PC-3 (cell line): ENCODE measurements at regions not wholly inside any gene's neighbourhood (a gene's known extent, or its start where the extent isn't known, plus 50 kb on each side); places are given as distances from the start of the nearest gene placed in this dataset.
A peak's percentile ranks its signal among the peaks of the same experiment; 100 is the strongest.

ENCODE experiments used
- ATAC-seq: fragments of 200-7000 bp; cut with Tn5 transposase; 2 replicates; pipeline ENCODE4 v1.9.1; 2020; ENCODE audit warnings: mild to moderate bottlenecking, moderate library complexity
- BruUV-seq: library from RNA; stranded (reverse); fragments of 400-500 nt; replicated peaks from 2 replicates; lab custom pipeline; 2021; lab: Mats Ljungman, UMichigan
- CTCF ChIA-PET: fragments of 300-600 bp; sonication (Branson Sonifier 250); formaldehyde crosslinking; loops from one replicate; lab custom pipeline; 2022; ENCODE audit warnings: antibody characterized with exemption; lab: Charles Lee
- POLR2A ChIA-PET: fragments of 300-600 bp; sonication (Branson Sonifier 250); formaldehyde crosslinking; loops from one replicate; lab custom pipeline; 2022; ENCODE audit warnings: antibody characterized with exemption; ENCODE audit not compliant: unreplicated experiment; lab: Charles Lee
- DNase-seq: peaks from one replicate; pipeline ENCODE4 v3.0.0-alpha.2; 2015
- H2AFZ ChIP-seq: fragments of 300-600 bp; sonication (generic); 2 replicates; pipeline ENCODE4 v1.6.0; 2016; ENCODE audit warnings: antibody characterized with exemption, low read length
- H3F3A ChIP-seq: fragments of 300-600 bp; sonication (generic); one replicate; pipeline ENCODE4 v1.6.0; 2017; ENCODE audit warnings: antibody characterized with exemption, low read length, control low read depth, mild to moderate bottlenecking; ENCODE audit not compliant: unreplicated experiment
- H3K27ac ChIP-seq: fragments of 300-600 bp; sonication (generic); 2 replicates; pipeline ENCODE4 v1.5.1; 2016; ENCODE audit warnings: mild to moderate bottlenecking, low read length
- H3K27me3 ChIP-seq: fragments of 300-600 bp; sonication (generic); 2 replicates; pipeline ENCODE4 v1.6.1; 2016; ENCODE audit warnings: low read length, mixed read lengths
- H3K36me3 ChIP-seq: fragments of 300-600 bp; sonication (generic); 2 replicates; pipeline ENCODE4 v1.6.1; 2016; ENCODE audit warnings: low read depth, mixed run types, low read length, mixed read lengths
- H3K4me1 ChIP-seq: fragments of 300-600 bp; sonication (generic); 2 replicates; pipeline ENCODE4 v1.5.1; 2016; ENCODE audit warnings: low read length; ENCODE audit not compliant: insufficient read depth
- H3K4me2 ChIP-seq: fragments of 300-600 bp; sonication (generic); 2 replicates; pipeline ENCODE4 v1.6.0; 2016; ENCODE audit warnings: low read length
- H3K4me3 ChIP-seq: fragments of 300-600 bp; sonication (generic); 2 replicates; pipeline ENCODE4 v1.5.1; 2016; ENCODE audit warnings: mild to moderate bottlenecking, low read length, mixed read lengths
- H3K79me2 ChIP-seq: fragments of 300-600 bp; sonication (generic); 2 replicates; pipeline ENCODE4 v1.6.1; 2017; ENCODE audit warnings: low read length, mixed read lengths
- H3K9ac ChIP-seq: fragments of 300-600 bp; sonication (generic); 2 replicates; pipeline ENCODE4 v1.6.0; 2016; ENCODE audit warnings: mild to moderate bottlenecking, low read length
- H3K9me2 ChIP-seq: fragments of 300-600 bp; sonication (generic); replicated peaks from 2 replicates; pipeline ENCODE4 v1.6.1; 2016; ENCODE audit warnings: mixed run types, low read length, mixed read lengths
- H3K9me3 ChIP-seq: fragments of 300-600 bp; sonication (generic); 2 replicates; pipeline ENCODE4 v1.6.1; 2016; ENCODE audit warnings: low read length, mixed read lengths
- H4K20me1 ChIP-seq: fragments of 300-600 bp; sonication (generic); 2 replicates; pipeline ENCODE4 v1.6.1; 2016; ENCODE audit warnings: low read length, mixed read lengths
- CTCF ChIP-seq: fragments of 300-600 bp; sonication (generic); conservative IDR thresholded peaks from 2 replicates; pipeline ENCODE4 v1.5.1; 2017; ENCODE audit warnings: antibody characterized with exemption, low read depth, mild to moderate bottlenecking, low read length
- EZH2 ChIP-seq: fragments of 300-600 bp; sonication (generic); IDR thresholded peaks from one replicate; pipeline ENCODE4 v1.6.1; 2017; ENCODE audit warnings: antibody characterized with exemption, mild to moderate bottlenecking, low read length; ENCODE audit not compliant: unreplicated experiment
- EZH2phosphoT487 ChIP-seq: fragments of 300-600 bp; sonication (generic); IDR thresholded peaks from 2 replicates; pipeline ENCODE4 v1.6.1; 2018; ENCODE audit warnings: mild to moderate bottlenecking, antibody characterized with exemption, low read length, borderline replicate concordance
- intact Hi-C: fragments of 100-400 bp; cut with micrococcal nuclease; formaldehyde crosslinking; loops from 2 replicates; pipeline ENCODE4 v1.9.0; 2023

DNA sequence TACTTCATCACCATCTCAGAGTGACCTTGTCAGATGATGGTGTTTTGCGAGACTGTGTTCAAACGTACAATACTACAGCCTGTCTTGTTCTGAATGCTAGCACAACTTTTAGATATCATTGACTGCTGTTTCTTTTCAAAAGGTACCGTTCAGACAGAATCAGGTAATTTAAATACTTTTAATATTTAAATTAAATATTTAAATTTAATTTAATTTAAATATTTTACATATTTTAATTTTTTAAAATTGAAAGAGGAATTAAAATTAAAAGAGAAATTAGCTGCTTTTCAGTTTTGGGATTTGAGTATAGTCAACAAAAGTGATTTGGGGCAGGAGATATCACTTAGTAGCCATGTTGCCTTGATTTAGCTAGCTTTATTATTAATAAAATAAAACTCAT is 642.1 kb upstream of the CCDC179 start:
- Histone ChIP-seq H3K79me2 (no peaks in the 10 kb centered on the region), H3K9ac (no peak overlapping the region), H3K9me2 (no peaks in the 10 kb centered on the region), H3K4me3 (no peak overlapping the region), H3K4me2 (no peak overlapping the region), H3K27ac (no peak overlapping the region), H3K9me3 (no peaks in the 10 kb centered on the region), H2AFZ (no peak overlapping the region), H3F3A (no peaks in the 10 kb centered on the region), H3K36me3 (no peaks in the 10 kb centered on the region), H4K20me1 (no peaks in the 10 kb centered on the region), H3K27me3 (no peaks in the 10 kb centered on the region), H3K4me1 (no peaks in the 10 kb centered on the region)
- BruUV-seq, result no TSS peak
- ChIA-PET POLR2A (no interaction called here), CTCF (no interaction called here)
- no peak for DNase-seq
- intact Hi-C loops, result no loop called here
- TF ChIP-seq EZH2 (no peak), CTCF (no peak), EZH2phosphoT487 (no peak)
- no peak for ATAC-seq

- H3K9me2 ChIP-seq, result no peaks in the 10 kb centered on the region
- POLR2A ChIA-PET, result no interaction called here
- no peaks in the 10 kb centered on the region for H3F3A ChIP-seq
- no peak overlapping the region for H3K9ac ChIP-seq
- no peaks in the 10 kb centered on the region for H4K20me1 ChIP-seq
- no peak for ATAC-seq
- no peaks in the 10 kb centered on the region for H3K4me1 ChIP-seq
- H3K36me3 ChIP-seq, result no peaks in the 10 kb centered on the region
- no peaks in the 10 kb centered on the region for H3K79me2 ChIP-seq
- intact Hi-C loops, result no loop called here
- TF ChIP-seq EZH2phosphoT487, result no peak
- TF ChIP-seq CTCF, result no peak
- no peak for TF ChIP-seq EZH2
- no peak overlapping the region for H3K4me2 ChIP-seq
- no TSS peak for BruUV-seq
- H3K9me3 ChIP-seq, result no peaks in the 10 kb centered on the region
- DNase-seq, result no peak
- CTCF ChIA-PET, result no interaction called here
- H2AFZ ChIP-seq, result no peak overlapping the region
- H3K27me3 ChIP-seq, result no peaks in the 10 kb centered on the region
- no peak overlapping the region for H3K27ac ChIP-seq
- H3K4me3 ChIP-seq, result no peak overlapping the region
Measured at GRCh38 chr11:23502826-23503225, 642.6 kb upstream of the CCDC179 start.

DNA sequence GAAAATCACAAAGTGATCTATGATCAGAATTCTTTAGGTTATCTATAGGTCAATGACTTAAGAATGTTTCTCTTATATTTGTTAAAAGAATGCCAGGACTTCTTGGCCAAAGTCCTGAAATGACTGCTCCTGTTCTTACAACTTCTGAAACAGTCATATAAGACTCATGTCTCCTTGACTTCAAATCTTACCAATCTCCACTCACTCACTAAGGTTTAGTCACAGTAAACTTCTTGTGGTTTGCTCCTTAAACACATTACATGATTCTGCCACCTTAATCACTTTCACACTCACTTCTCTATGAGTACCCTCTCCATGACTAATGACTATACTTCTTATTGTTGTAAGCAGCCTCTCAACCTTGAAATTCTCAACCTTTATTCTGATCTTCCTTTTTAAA is 648.7 kb upstream of the CCDC179 start:
- Histone ChIP-seq H3K9ac (no peak overlapping the region), H3K9me2 (no peaks in the 10 kb centered on the region), H3K4me1 (peaks cover 10% of the 10 kb centered on the region), H4K20me1 (no peaks in the 10 kb centered on the region), H3K9me3 (no peaks in the 10 kb centered on the region), H3K4me3 (no peak overlapping the region), H2AFZ (no peak overlapping the region), H3K79me2 (no peaks in the 10 kb centered on the region), H3K4me2 (peak overlapping the region; percentile 17; the same call in 1 of the 2 replicates), H3K27me3 (no peaks in the 10 kb centered on the region), H3K36me3 (no peaks in the 10 kb centered on the region), H3K27ac (peak overlapping the region; percentile 26; the same call in 1 of the 2 replicates), H3F3A (no peaks in the 10 kb centered on the region)
- peak; percentile 97 for ATAC-seq
- ChIA-PET CTCF (no interaction called here), POLR2A (no interaction called here)
- intact Hi-C loops, result loop anchor here (1.0 kb wide), 1 partner anchor 191 kb away; no protein-coding TSS in a partner anchor
- TF ChIP-seq EZH2 (no peak), EZH2phosphoT487 (no peak), CTCF (no peak)
- no TSS peak for BruUV-seq
- peak; percentile 77 for DNase-seq
